HEK293 (cell line): ENCODE measurements at regions not wholly inside any gene's neighbourhood (a gene's known extent, or its start where the extent isn't known, plus 50 kb on each side); places are given as distances from the start of the nearest gene placed in this dataset.

Experiments used
- ZFP41 ChIP-seq: fragments of 450-650 bp; formaldehyde crosslinking; IDR thresholded peaks from 2 replicates; pipeline ENCODE4 v1.5.1; 2016; ENCODE audit warnings: missing biosample characterization, missing genetic modification characterization, borderline replicate concordance
- ZNF239 ChIP-seq: fragments of 450-650 bp; formaldehyde crosslinking; IDR thresholded peaks from 2 replicates; pipeline ENCODE4 v1.5.1; 2016; ENCODE audit warnings: missing biosample characterization, missing genetic modification characterization
- ZNF274 ChIP-seq, 2 experiments: fragments of 200-500 bp in 1 of 2; fragments of 450-650 bp in 1 of 2; sonication (Bioruptor generic) in 1 of 2; formaldehyde crosslinking in 1 of 2; IDR thresholded peaks; 2 replicates each; pipeline versions ENCODE4 v1.5.1 to v1.6.1; 2014 to 2016; ENCODE audit warnings: borderline replicate concordance in 1 of 2, inconsistent platforms in 1 of 2, low read length in 1 of 2, missing biosample characterization in 1 of 2, missing genetic modification characterization in 1 of 2
- TF ChIP-seq, protein P1 (sequence below): fragments of 450-650 bp; formaldehyde crosslinking; IDR thresholded peaks from 2 replicates; pipeline ENCODE4 v1.5.1; 2016; ENCODE audit warnings: missing biosample characterization, missing genetic modification characterization
- TF ChIP-seq, protein P2 (sequence below): fragments of 450-650 bp; formaldehyde crosslinking; IDR thresholded peaks from 2 replicates; pipeline ENCODE4 v1.5.1; 2016; ENCODE audit warnings: missing biosample characterization, missing genetic modification characterization

DNA sequence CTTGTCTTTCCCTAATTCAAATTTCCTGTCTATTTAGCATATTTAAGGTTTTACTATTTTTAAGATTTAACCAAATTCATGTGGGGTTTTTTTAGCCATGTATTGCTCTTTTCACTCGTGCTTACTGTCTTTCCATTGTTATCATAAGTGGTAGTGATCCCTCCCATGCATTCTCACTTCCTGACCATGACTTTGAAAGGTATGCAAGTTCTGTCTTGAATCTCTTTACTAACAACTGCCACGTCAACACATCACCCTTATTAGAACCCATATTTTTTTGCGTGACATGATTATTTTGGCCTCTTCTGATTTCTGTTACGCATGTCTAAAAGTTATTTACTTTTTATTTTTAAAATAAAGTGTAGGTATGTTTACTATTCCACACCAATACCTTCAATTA lies 94.7 kb upstream of the CDH6 start:
- TF ChIP-seq ZNF274 (IDR thresholded peaks at IDR 0.05; ENCODE audit: low read length) (no peak), ZNF274 (tag by site-specific recombination; IDR thresholded peaks at IDR 0.05; ENCODE audit: borderline replicate concordance) (no peak), ZNF239 (tag by site-specific recombination) (no peak), ZFP41 (tag by site-specific recombination) (no peak)
- TF ChIP-seq, protein P1, sequence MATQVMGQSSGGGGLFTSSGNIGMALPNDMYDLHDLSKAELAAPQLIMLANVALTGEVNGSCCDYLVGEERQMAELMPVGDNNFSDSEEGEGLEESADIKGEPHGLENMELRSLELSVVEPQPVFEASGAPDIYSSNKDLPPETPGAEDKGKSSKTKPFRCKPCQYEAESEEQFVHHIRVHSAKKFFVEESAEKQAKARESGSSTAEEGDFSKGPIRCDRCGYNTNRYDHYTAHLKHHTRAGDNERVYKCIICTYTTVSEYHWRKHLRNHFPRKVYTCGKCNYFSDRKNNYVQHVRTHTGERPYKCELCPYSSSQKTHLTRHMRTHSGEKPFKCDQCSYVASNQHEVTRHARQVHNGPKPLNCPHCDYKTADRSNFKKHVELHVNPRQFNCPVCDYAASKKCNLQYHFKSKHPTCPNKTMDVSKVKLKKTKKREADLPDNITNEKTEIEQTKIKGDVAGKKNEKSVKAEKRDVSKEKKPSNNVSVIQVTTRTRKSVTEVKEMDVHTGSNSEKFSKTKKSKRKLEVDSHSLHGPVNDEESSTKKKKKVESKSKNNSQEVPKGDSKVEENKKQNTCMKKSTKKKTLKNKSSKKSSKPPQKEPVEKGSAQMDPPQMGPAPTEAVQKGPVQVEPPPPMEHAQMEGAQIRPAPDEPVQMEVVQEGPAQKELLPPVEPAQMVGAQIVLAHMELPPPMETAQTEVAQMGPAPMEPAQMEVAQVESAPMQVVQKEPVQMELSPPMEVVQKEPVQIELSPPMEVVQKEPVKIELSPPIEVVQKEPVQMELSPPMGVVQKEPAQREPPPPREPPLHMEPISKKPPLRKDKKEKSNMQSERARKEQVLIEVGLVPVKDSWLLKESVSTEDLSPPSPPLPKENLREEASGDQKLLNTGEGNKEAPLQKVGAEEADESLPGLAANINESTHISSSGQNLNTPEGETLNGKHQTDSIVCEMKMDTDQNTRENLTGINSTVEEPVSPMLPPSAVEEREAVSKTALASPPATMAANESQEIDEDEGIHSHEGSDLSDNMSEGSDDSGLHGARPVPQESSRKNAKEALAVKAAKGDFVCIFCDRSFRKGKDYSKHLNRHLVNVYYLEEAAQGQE (tag by site-specific recombination) = no peak
- TF ChIP-seq, protein P2, sequence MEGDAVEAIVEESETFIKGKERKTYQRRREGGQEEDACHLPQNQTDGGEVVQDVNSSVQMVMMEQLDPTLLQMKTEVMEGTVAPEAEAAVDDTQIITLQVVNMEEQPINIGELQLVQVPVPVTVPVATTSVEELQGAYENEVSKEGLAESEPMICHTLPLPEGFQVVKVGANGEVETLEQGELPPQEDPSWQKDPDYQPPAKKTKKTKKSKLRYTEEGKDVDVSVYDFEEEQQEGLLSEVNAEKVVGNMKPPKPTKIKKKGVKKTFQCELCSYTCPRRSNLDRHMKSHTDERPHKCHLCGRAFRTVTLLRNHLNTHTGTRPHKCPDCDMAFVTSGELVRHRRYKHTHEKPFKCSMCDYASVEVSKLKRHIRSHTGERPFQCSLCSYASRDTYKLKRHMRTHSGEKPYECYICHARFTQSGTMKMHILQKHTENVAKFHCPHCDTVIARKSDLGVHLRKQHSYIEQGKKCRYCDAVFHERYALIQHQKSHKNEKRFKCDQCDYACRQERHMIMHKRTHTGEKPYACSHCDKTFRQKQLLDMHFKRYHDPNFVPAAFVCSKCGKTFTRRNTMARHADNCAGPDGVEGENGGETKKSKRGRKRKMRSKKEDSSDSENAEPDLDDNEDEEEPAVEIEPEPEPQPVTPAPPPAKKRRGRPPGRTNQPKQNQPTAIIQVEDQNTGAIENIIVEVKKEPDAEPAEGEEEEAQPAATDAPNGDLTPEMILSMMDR = no peak
